NT2/D1 (cell line): ENCODE measurements at regions not wholly inside any gene's neighbourhood (a gene's known extent, or its start where the extent isn't known, plus 50 kb on each side); places are given as distances from the start of the nearest gene placed in this dataset.
"Not testable (repeated sequence)": the region's sequence is repeated elsewhere in the genome, so short reads cannot be mapped to it uniquely, and the experiment has no call there.

Source experiments
- DNase-seq: peaks from one replicate; pipeline ENCODE4 v3.0.0-alpha.2; 2011; ENCODE audit warnings: low read depth, low spot score
- H3K27me3 ChIP-seq: 2 replicates; pipeline ENCODE4 v1.6.0; 2011; ENCODE audit warnings: mild to moderate bottlenecking; ENCODE audit not compliant: insufficient read length, insufficient read depth
- H3K36me3 ChIP-seq: 2 replicates; pipeline ENCODE4 v1.6.1; 2011; ENCODE audit warnings: mild to moderate bottlenecking, low read length, mixed read lengths; ENCODE audit not compliant: insufficient read depth, insufficient read length
- H3K4me1 ChIP-seq: 2 replicates; pipeline ENCODE4 v1.5.1; 2011; ENCODE audit not compliant: insufficient read depth, insufficient read length
- H3K4me3 ChIP-seq: 2 replicates; pipeline ENCODE4 v1.5.1; 2011; ENCODE audit warnings: low read depth; ENCODE audit not compliant: insufficient read length
- H3K9ac ChIP-seq: 2 replicates; pipeline ENCODE4 v1.6.0; 2011; ENCODE audit warnings: low read depth; ENCODE audit not compliant: insufficient read length
- H3K9me3 ChIP-seq: 2 replicates; pipeline ENCODE4 v1.5.1; 2011; ENCODE audit warnings: mild to moderate bottlenecking, low read length; ENCODE audit not compliant: insufficient read depth
- SUZ12 ChIP-seq: IDR thresholded peaks from 2 replicates; pipeline ENCODE4 v1.6.1; 2011; ENCODE audit not compliant: insufficient read length, insufficient read depth; ENCODE audit errors: extremely low read depth
- YY1 ChIP-seq: IDR thresholded peaks from 2 replicates; pipeline ENCODE4 v1.6.1; 2011; ENCODE audit not compliant: insufficient read length, insufficient read depth
- ZNF274 ChIP-seq: IDR thresholded peaks from 2 replicates; pipeline ENCODE4 v1.6.1; 2011; ENCODE audit warnings: mild to moderate bottlenecking, low read depth, low read length

DNA sequence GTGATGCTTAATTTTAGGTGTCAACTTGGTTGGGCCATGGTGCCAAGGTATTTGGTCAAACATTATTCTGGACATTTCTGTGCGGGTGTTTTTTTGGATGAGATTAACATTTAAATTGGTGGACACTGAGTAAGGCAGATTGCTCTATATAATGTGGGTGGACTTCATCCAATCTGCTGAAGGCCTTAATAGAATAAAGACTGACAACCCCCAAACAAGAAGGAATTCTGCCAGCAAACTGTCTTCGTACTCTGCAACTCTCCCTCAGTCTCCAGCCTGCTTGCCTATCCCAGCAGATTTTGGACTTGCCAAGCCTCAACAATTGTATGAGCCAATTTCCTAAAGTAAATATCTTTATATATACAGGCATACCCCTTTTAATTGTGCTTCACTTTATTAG lies 850.1 kb downstream of the TBC1D32 start:
- DNase-seq: no peak
- H3K27me3 ChIP-seq: no peaks in the 10 kb centered on the region
- H3K4me3 ChIP-seq: no peak overlapping the region
- peaks cover under 1% of the 10 kb centered on the region; the same call in 1 of the 2 replicates for H3K9me3 ChIP-seq
- H3K9ac ChIP-seq: no peak overlapping the region
- no peaks in the 10 kb centered on the region for H3K36me3 ChIP-seq
- TF ChIP-seq YY1 (no peak), ZNF274 (no peak), SUZ12 (no peak)
- H3K4me1 ChIP-seq: no peaks in the 10 kb centered on the region

GRCh38 chr6:120478650-120479049 lies 855.6 kb downstream of the TBC1D32 start:
- Histone ChIP-seq H3K27me3 (no peaks in the 10 kb centered on the region), H3K9ac (no peak overlapping the region), H3K4me1 (no peaks in the 10 kb centered on the region), H3K36me3 (no peaks in the 10 kb centered on the region), H3K4me3 (no peak overlapping the region), H3K9me3 (peaks cover 12% of the 10 kb centered on the region; the same call in 1 of the 2 replicates)
- DNase-seq: no peak
- no peak for TF ChIP-seq YY1
- TF ChIP-seq SUZ12: no peak
- TF ChIP-seq ZNF274: no peak

GRCh38 chr6:120473804-120474203 lies 860.5 kb downstream of the TBC1D32 start:
- no peaks in the 10 kb centered on the region for H3K27me3 ChIP-seq
- no peak for TF ChIP-seq YY1
- peaks cover 9% of the 10 kb centered on the region; the same call in 1 of the 2 replicates for H3K9me3 ChIP-seq
- H3K4me3 ChIP-seq: no peak overlapping the region
- H3K4me1 ChIP-seq: no peaks in the 10 kb centered on the region
- H3K36me3 ChIP-seq: no peaks in the 10 kb centered on the region
- no peak for DNase-seq
- H3K9ac ChIP-seq: no peak overlapping the region

DNA sequence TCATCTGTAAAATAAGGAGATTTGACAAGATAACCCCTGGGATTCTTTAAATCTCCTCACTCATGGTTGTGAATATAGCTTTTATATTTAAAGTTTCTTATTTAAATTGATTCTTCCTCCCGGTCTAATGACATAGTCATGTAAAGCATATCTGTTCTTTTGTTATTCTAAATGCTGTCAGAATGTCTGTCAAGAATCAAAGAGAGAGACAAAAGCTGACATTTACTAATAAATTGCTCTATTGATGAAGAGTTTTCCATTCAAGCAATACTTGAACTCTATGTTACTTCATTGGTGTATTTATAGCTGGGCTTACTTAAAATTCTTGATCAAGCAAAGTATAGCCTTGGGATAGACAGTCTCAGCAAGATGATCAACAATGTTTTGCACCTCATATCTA lies 865.8 kb downstream of the TBC1D32 start:
- Histone ChIP-seq H3K4me3 (no peak overlapping the region), H3K9ac (no peak overlapping the region), H3K27me3 (no peaks in the 10 kb centered on the region), H3K4me1 (no peaks in the 10 kb centered on the region), H3K36me3 (no peaks in the 10 kb centered on the region), H3K9me3 (no peaks in the 10 kb centered on the region)
- no peak for DNase-seq
- no peak for TF ChIP-seq ZNF274
- no peak for TF ChIP-seq SUZ12
- no peak for TF ChIP-seq YY1

DNA sequence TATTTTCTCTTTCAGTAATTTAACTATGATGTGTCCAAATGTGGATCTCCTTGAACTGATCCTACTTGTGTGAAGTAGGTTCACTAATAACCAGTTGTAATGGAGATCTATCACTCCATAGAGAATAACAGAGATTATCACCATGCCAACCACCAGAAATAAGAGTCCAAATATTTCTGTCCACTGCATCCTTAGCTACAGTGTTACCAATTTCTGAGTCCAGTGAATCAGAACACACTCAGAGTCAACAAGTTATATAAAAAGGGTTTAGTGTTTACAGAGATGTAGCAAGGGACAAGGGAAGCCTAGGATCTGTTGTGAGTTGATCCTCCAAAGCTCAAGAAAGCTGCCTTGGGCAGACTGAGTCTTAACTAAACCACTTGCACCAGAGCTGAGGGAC lies 882.8 kb downstream of the TBC1D32 start:
- H3K9me3 ChIP-seq: no peaks in the 10 kb centered on the region
- no peak overlapping the region for H3K4me3 ChIP-seq
- TF ChIP-seq SUZ12 (no peak), ZNF274 (no peak), YY1 (no peak)
- no peaks in the 10 kb centered on the region for H3K36me3 ChIP-seq
- no peaks in the 10 kb centered on the region for H3K4me1 ChIP-seq
- no peak for DNase-seq
- no peaks in the 10 kb centered on the region for H3K27me3 ChIP-seq
- no peak overlapping the region for H3K9ac ChIP-seq

GRCh38 chr6:120447605-120448004 lies 886.7 kb downstream of the TBC1D32 start:
- DNase-seq: no peak

DNA sequence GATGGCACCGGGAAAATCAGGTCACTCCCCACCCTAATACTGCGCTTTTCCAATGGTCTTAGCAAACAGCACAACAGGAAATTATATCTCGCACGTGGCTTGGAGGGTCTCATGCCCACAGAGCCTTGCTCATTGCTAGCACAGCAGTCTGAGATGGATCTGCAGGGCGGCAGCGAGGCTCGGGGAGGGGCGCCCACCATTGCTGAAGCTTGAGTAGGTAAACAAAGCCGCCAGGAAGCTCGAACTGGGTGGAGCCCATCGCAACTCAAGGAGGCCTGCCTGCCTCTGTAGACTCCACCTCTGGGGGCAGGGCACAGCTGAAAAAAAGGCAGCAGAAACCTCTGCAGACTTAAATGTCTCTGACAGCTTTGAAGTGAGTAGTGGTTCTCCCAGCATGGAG lies 901.4 kb downstream of the TBC1D32 start:
- not testable (repeated sequence) for H3K4me1 ChIP-seq, H3K9me3 ChIP-seq, H3K27me3 ChIP-seq, H3K36me3 ChIP-seq, H3K4me3 ChIP-seq, DNase-seq, H3K9ac ChIP-seq

More at GRCh38 chr6:120447605-120448004, 886.7 kb downstream of the TBC1D32 start:
- no peak for TF ChIP-seq YY1
- no peak for TF ChIP-seq SUZ12
- no peak for TF ChIP-seq ZNF274
- no peak overlapping the region for H3K4me3 ChIP-seq
- H3K4me1 ChIP-seq: no peaks in the 10 kb centered on the region
- H3K27me3 ChIP-seq: no peaks in the 10 kb centered on the region
- H3K36me3 ChIP-seq: no peaks in the 10 kb centered on the region
- H3K9ac ChIP-seq: no peak overlapping the region
- H3K9me3 ChIP-seq: no peaks in the 10 kb centered on the region

DNA sequence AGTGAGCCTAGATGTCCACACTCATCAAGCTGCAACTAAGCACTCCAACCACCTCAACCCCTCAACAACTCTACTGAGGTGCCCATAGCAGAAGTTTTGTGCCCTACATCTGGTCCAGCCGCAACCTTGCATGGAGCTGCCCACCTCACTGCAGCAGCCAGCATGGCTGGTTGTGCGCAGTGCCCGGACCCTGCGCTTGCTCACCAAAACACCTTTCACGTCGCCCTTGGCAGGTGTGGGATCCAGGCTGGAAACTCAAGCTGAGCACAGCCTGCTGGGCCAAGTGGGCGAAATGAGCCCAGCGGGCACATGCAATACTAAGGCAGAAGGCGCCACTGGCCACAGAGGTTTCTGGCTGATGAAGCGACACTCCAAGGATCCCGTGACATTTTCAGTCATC lies 902.4 kb downstream of the TBC1D32 start:
- H3K4me1 ChIP-seq: no peaks in the 10 kb centered on the region
- DNase-seq: no peak
- H3K4me3 ChIP-seq: no peak overlapping the region
- no peaks in the 10 kb centered on the region for H3K36me3 ChIP-seq
- no peaks in the 10 kb centered on the region for H3K27me3 ChIP-seq
- no peak for TF ChIP-seq YY1
- TF ChIP-seq ZNF274: no peak
- no peak for TF ChIP-seq SUZ12
- no peaks in the 10 kb centered on the region for H3K9me3 ChIP-seq
- H3K9ac ChIP-seq: no peak overlapping the region
